K562 (cell line): ENCODE measurements at regions not wholly inside any gene's neighbourhood (a gene's known extent, or its start where the extent isn't known, plus 50 kb on each side); places are given as distances from the start of the nearest gene placed in this dataset.

Source experiments
- ATAC-seq: fragments of 200-7000 bp; cut with Tn5 transposase; 3 replicates; pipeline ENCODE4 v1.9.1; 2020; ENCODE audit warnings: moderate library complexity
- BruUV-seq: library from RNA; stranded (reverse); fragments of 400-500 nt; replicated peaks from 2 replicates; lab custom pipeline; 2021; lab: Mats Ljungman, UMichigan
- CTCF ChIA-PET: fragments of 300-600 bp; formaldehyde crosslinking; extraction: SDS; loops from one replicate; lab custom pipeline; 2021; ENCODE audit warnings: low intra/inter-chr PET ratio; lab: Yijun Ruan, JAX
- POLR2A ChIA-PET: fragments of 300-600, 350-650 bp; sonication (Branson Sonifier 250); formaldehyde crosslinking; extraction: SDS; loops from one replicate; lab custom pipeline; 2021; ENCODE audit warnings: antibody characterized with exemption, inconsistent platforms; lab: Yijun Ruan, JAX
- DNase-seq, 4 experiments: peaks; one replicate each; pipeline versions ENCODE4 v3.0.0 to v3.0.0-alpha.2; 2011 to 2018; ENCODE audit warnings: low spot score in 3 of 4, mixed read lengths in 3 of 4; ENCODE audit errors: extremely low read depth in 1 of 4
- FAIRE-seq: peaks from 2 replicates; lab custom pipeline; 2011; peaks lifted over from hg19 to GRCh38; lab: Jason Lieb, UNC
- H2AFZ ChIP-seq: 2 replicates; pipeline ENCODE4 v1.6.0; 2011; ENCODE audit warnings: low read depth, low read length, control low read depth, inconsistent platforms
- H3K27ac ChIP-seq: fragments of 200-600 bp; 3 replicates; pipeline ENCODE4 v1.8.0; 2011; ENCODE audit warnings: low read depth, mild to moderate bottlenecking, control low read depth, inconsistent platforms, low read length, moderate library complexity, mixed read lengths; ENCODE audit errors: extremely low read depth
- H3K27me3 ChIP-seq, 2 experiments: fragments of 300-600 bp in 1 of 2; 2 replicates in 1 of 2; 3 replicates in 1 of 2; pipeline versions ENCODE4 v1.6.0 to v1.8.0; 2011; ENCODE audit warnings: inconsistent platforms in 2 of 2, low read length in 2 of 2, mild to moderate bottlenecking in 1 of 2, mixed read lengths in 1 of 2, moderate library complexity in 1 of 2; ENCODE audit not compliant: control insufficient read depth in 2 of 2, insufficient read depth in 2 of 2
- H3K36me3 ChIP-seq: fragments of 300-600 bp; 3 replicates; pipeline ENCODE4 v1.8.0; 2011; ENCODE audit warnings: mild to moderate bottlenecking, low read length, inconsistent platforms; ENCODE audit not compliant: control insufficient read depth, insufficient read depth
- H3K4me1 ChIP-seq, 2 experiments: fragments of 200-600 bp in 1 of 2; replicated peaks in 1 of 2; 2 replicates in 1 of 2; 3 replicates in 1 of 2; pipeline versions ENCODE4 v1.5.1 to v1.8.0; 2011; ENCODE audit warnings: inconsistent platforms in 2 of 2, low read length in 2 of 2, mild to moderate bottlenecking in 1 of 2, mixed read lengths in 1 of 2, moderate library complexity in 1 of 2; ENCODE audit not compliant: control insufficient read depth in 2 of 2, insufficient read depth in 2 of 2
- H3K4me2 ChIP-seq: 2 replicates; pipeline ENCODE4 v1.6.1; 2011; ENCODE audit warnings: low read length, control low read depth, inconsistent platforms, mixed read lengths; ENCODE audit not compliant: insufficient read depth
- H3K4me3 ChIP-seq: fragments of 200-600 bp; sonication (generic), shearing (Covaris generic); 2 replicates; pipeline ENCODE4 v1.5.1; 2016; ENCODE audit warnings: control low read depth, inconsistent platforms
- H3K79me2 ChIP-seq: fragments of 200-600 bp; 3 replicates; pipeline ENCODE4 v1.8.0; 2011; ENCODE audit warnings: low read length, inconsistent platforms; ENCODE audit not compliant: control insufficient read depth, insufficient read depth
- H3K9ac ChIP-seq, 2 experiments: 2 replicates each; pipeline versions ENCODE4 v1.6.0 to v1.6.1; 2011; ENCODE audit warnings: low read depth in 2 of 2, low read length in 2 of 2, control low read depth in 1 of 2, inconsistent platforms in 1 of 2, mild to moderate bottlenecking in 1 of 2, mixed read lengths in 1 of 2; ENCODE audit not compliant: insufficient read depth in 1 of 2
- H3K9me1 ChIP-seq: one replicate; pipeline ENCODE4 v1.6.0; 2011; ENCODE audit warnings: inconsistent platforms, mild to moderate bottlenecking, low read length, moderate library complexity; ENCODE audit not compliant: control insufficient read depth, insufficient read depth
- H3K9me3 ChIP-seq: replicated peaks from 2 replicates; pipeline ENCODE4 v1.5.1; 2011; ENCODE audit warnings: low read depth, low read length, inconsistent platforms; ENCODE audit not compliant: control insufficient read depth, insufficient read depth
- H4K20me1 ChIP-seq: replicated peaks from 2 replicates; pipeline ENCODE4 v1.6.1; 2011; ENCODE audit warnings: low read length, inconsistent platforms, mixed read lengths; ENCODE audit not compliant: control insufficient read depth, insufficient read depth
- ADNP ChIP-seq: fragments of 200-800 bp; sonication (Bioruptor generic); IDR thresholded peaks from 2 replicates; pipeline ENCODE4 v1.6.1; 2016; ENCODE audit warnings: missing genetic modification characterization, missing compliant biosample characterization
- ELF4 ChIP-seq: fragments of 450-650 bp; formaldehyde crosslinking; IDR thresholded peaks from 2 replicates; pipeline ENCODE4 v1.4.0; 2022; ENCODE audit warnings: missing genetic modification characterization
- KDM2B ChIP-seq: fragments of 250-450 bp; sonication (Bioruptor Pico); IDR thresholded peaks from 2 replicates; pipeline ENCODE4 v1.8.0; 2021; ENCODE audit warnings: mild to moderate bottlenecking, moderate library complexity
- NFXL1 ChIP-seq: fragments of 450-650 bp; formaldehyde crosslinking; IDR thresholded peaks from 2 replicates; pipeline ENCODE4 v1.4.0; 2021; ENCODE audit warnings: mild to moderate bottlenecking
- PCBP2 ChIP-seq: fragments of 200-400 bp; formaldehyde crosslinking; IDR thresholded peaks from 2 replicates; pipeline ENCODE4 v1.6.1; 2018; ENCODE audit warnings: low read length, low read depth, mild to moderate bottlenecking, moderate library complexity; ENCODE audit not compliant: poor library complexity, severe bottlenecking
- PHF21A ChIP-seq: fragments of 450-650 bp; IDR thresholded peaks from 2 replicates; pipeline ENCODE4 v1.6.1; 2017; ENCODE audit warnings: low read depth, borderline replicate concordance
- YBX1 ChIP-seq: fragments of 450-650 bp; IDR thresholded peaks from 2 replicates; pipeline ENCODE4 v1.7.1; 2016; ENCODE audit warnings: mild to moderate bottlenecking
- ZNF124 ChIP-seq: sonication (generic); formaldehyde crosslinking; IDR thresholded peaks from 2 replicates; pipeline ENCODE4 v1.8.1; 2022; ENCODE audit warnings: missing genetic modification reagents
- ZNF146 ChIP-seq: IDR thresholded peaks from one replicate; pipeline ENCODE4 v1.6.1; 2018; ENCODE audit warnings: missing compliant biosample characterization; ENCODE audit not compliant: unreplicated experiment
- ZNF668 ChIP-seq: fragments of 250-450 bp; sonication (Bioruptor Pico); IDR thresholded peaks from 2 replicates; pipeline ENCODE4 v1.8.0; 2022; ENCODE audit warnings: mild to moderate bottlenecking, inconsistent platforms
- ZNF717 ChIP-seq: fragments of 250-450 bp; sonication (Bioruptor Pico); IDR thresholded peaks from 2 replicates; pipeline ENCODE4 v1.5.0; 2021
- WGBS: fragments of 100-300 bp; shearing (Covaris generic); methylation state at CpG from one replicate; pipeline ENCODE4 v1.1.6; 2016; ENCODE audit warnings: low coverage, mixed read lengths; ENCODE audit not compliant: insufficient coverage; ENCODE audit errors: missing lambda C conversion rate; 5-methylcytosine and 5-hydroxymethylcytosine counted together
- in situ Hi-C: fragments of 300-500 bp; cut with MboI; formaldehyde crosslinking; loops from 4 replicates; pipeline ENCODE4 v1.15.0; 2018; ENCODE audit warnings: inconsistent platforms, mixed read lengths
- intact Hi-C: fragments of 100-400 bp; cut with micrococcal nuclease; formaldehyde crosslinking; loops from 2 replicates; pipeline ENCODE4 v1.14.2; 2022
- TF ChIP-seq, protein P1 (sequence below): fragments of 450-650 bp; IDR thresholded peaks from 2 replicates; pipeline ENCODE4 v1.6.1; 2016; ENCODE audit warnings: low read depth, mild to moderate bottlenecking, moderate library complexity
- TF ChIP-seq, protein P2 (sequence below): sonication (generic); formaldehyde crosslinking; IDR thresholded peaks from 2 replicates; pipeline ENCODE4 v1.8.0; 2022; ENCODE audit warnings: mild to moderate bottlenecking, missing genetic modification reagents
- TF ChIP-seq, protein P3 (sequence below): sonication (generic); formaldehyde crosslinking; IDR thresholded peaks from 2 replicates; pipeline ENCODE4 v1.8.1; 2023; ENCODE audit warnings: mild to moderate bottlenecking, missing genetic modification reagents

DNA sequence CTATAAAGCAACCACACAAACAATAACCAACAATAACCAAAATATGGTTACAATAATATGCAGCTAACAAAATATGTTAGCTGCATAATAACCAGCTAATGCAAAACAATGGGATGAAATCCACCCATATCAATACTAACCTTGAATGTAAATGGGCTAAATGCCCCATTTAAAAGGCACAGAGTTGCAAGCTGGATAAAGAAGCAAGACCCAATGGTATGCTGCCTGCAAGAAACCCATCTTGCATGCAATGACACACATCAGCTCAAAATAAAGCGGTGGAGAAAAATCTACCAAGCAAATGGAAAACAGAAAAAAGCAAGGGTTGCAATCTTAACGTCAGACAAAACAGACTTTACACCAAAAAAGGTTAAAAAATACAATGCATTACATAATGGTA is 316.5 kb upstream of the NR5A2 start:
- in situ Hi-C loops (no loop called here), intact Hi-C loops (no loop called here)
- no TSS peak for BruUV-seq
- Histone ChIP-seq H4K20me1 (no peaks in the 10 kb centered on the region), H3K4me2 (no peak overlapping the region), H2AFZ (no peak overlapping the region), H3K27ac (no peak overlapping the region), H3K79me2 (no peaks in the 10 kb centered on the region), H3K27me3 (no peaks in the 10 kb centered on the region), H3K36me3 (no peaks in the 10 kb centered on the region), H3K9me1 (no peaks in the 10 kb centered on the region), H3K9me3 (no peaks in the 10 kb centered on the region), H3K9ac (no peak overlapping the region), H3K4me3 (no peak overlapping the region), H3K4me1 (no peaks in the 10 kb centered on the region)
- ChIA-PET POLR2A (no interaction called here), CTCF (no interaction called here)
- 0% methylated on average over 2 of the region's 2 CpGs for WGBS
- TF ChIP-seq ZNF124 (CRISPR knock-in tag) (no peak), ELF4 (CRISPR knock-in tag) (no peak), ADNP (no peak), NFXL1 (no peak), ZNF717 (CRISPR knock-in tag) (no peak), PCBP2 (no peak), ZNF146 (CRISPR knock-in tag) (no peak), ZNF668 (CRISPR knock-in tag) (no peak), YBX1 (no peak), PHF21A (no peak), KDM2B (CRISPR knock-in tag) (no peak)
- TF ChIP-seq, protein P1, sequence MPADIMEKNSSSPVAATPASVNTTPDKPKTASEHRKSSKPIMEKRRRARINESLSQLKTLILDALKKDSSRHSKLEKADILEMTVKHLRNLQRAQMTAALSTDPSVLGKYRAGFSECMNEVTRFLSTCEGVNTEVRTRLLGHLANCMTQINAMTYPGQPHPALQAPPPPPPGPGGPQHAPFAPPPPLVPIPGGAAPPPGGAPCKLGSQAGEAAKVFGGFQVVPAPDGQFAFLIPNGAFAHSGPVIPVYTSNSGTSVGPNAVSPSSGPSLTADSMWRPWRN: no peak
- TF ChIP-seq, protein P2, sequence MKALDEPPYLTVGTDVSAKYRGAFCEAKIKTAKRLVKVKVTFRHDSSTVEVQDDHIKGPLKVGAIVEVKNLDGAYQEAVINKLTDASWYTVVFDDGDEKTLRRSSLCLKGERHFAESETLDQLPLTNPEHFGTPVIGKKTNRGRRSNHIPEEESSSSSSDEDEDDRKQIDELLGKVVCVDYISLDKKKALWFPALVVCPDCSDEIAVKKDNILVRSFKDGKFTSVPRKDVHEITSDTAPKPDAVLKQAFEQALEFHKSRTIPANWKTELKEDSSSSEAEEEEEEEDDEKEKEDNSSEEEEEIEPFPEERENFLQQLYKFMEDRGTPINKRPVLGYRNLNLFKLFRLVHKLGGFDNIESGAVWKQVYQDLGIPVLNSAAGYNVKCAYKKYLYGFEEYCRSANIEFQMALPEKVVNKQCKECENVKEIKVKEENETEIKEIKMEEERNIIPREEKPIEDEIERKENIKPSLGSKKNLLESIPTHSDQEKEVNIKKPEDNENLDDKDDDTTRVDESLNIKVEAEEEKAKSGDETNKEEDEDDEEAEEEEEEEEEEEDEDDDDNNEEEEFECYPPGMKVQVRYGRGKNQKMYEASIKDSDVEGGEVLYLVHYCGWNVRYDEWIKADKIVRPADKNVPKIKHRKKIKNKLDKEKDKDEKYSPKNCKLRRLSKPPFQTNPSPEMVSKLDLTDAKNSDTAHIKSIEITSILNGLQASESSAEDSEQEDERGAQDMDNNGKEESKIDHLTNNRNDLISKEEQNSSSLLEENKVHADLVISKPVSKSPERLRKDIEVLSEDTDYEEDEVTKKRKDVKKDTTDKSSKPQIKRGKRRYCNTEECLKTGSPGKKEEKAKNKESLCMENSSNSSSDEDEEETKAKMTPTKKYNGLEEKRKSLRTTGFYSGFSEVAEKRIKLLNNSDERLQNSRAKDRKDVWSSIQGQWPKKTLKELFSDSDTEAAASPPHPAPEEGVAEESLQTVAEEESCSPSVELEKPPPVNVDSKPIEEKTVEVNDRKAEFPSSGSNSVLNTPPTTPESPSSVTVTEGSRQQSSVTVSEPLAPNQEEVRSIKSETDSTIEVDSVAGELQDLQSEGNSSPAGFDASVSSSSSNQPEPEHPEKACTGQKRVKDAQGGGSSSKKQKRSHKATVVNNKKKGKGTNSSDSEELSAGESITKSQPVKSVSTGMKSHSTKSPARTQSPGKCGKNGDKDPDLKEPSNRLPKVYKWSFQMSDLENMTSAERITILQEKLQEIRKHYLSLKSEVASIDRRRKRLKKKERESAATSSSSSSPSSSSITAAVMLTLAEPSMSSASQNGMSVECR: no peak
- TF ChIP-seq, protein P3, sequence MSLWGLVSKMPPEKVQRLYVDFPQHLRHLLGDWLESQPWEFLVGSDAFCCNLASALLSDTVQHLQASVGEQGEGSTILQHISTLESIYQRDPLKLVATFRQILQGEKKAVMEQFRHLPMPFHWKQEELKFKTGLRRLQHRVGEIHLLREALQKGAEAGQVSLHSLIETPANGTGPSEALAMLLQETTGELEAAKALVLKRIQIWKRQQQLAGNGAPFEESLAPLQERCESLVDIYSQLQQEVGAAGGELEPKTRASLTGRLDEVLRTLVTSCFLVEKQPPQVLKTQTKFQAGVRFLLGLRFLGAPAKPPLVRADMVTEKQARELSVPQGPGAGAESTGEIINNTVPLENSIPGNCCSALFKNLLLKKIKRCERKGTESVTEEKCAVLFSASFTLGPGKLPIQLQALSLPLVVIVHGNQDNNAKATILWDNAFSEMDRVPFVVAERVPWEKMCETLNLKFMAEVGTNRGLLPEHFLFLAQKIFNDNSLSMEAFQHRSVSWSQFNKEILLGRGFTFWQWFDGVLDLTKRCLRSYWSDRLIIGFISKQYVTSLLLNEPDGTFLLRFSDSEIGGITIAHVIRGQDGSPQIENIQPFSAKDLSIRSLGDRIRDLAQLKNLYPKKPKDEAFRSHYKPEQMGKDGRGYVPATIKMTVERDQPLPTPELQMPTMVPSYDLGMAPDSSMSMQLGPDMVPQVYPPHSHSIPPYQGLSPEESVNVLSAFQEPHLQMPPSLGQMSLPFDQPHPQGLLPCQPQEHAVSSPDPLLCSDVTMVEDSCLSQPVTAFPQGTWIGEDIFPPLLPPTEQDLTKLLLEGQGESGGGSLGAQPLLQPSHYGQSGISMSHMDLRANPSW (CRISPR knock-in tag): no peak
- DNase-seq (no peak), ATAC-seq (no peak), FAIRE-seq (no peak)
